GM12874 (cell line): ENCODE measurements at regions not wholly inside any gene's neighbourhood (a gene's known extent, or its start where the extent isn't known, plus 50 kb on each side); places are given as distances from the start of the nearest gene placed in this dataset.

Experiments used
- CTCF ChIP-seq: IDR thresholded peaks from 2 replicates; pipeline ENCODE4 v1.5.1; 2011; ENCODE audit warnings: low read depth, mild to moderate bottlenecking, control low read depth, low read length, moderate library complexity; ENCODE audit not compliant: insufficient read depth

DNA sequence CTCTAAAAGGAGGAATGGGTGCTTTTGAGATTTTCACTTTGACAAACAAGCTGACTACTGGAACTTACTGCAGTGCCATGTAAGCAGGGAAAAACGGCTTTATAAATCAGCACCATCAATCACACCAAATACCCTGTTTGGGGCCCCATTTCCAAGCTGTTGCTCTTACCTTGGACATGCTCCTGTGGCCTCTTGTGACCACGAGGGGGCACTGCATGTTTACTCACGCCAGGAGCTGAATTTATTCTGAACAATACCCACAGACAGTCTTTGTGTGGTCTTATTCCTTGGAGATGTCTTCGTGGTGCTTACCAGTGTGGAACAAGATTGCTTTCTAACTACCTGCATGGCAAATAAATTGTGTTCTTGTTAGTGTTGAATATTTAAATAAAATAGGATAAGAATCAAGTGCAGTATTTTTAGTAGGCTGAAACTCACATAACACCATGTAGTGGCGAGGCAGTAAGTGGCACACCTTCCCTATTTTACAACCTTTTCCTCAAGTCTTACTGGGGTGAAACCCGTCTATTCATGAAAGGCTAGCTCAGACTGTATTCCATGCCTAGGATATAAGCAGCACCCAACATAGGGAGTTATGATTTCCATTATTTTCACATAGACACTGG is 155.5 kb upstream of the NMUR2 start:
- TF ChIP-seq CTCF, result peak; percentile 74

DNA sequence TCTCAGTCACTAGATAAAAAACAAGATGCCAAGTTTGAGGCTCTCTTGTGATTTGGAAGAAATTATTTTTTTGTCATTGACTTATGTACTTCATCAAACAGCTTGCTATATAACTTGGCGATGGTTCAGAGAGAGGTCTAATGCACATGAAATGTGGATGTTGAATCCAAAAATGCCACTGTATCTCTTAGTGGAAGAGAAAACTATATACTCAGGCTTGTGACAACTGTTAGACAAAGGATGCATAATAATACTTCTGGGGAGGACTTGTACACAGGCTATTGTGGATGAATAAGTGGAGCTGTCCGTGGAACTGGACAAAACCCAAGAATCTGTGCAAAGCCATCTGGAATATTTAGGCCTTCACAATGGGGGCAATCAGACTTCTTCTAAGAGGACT is 162.9 kb upstream of the NMUR2 start:
- TF ChIP-seq CTCF, result no peak

DNA sequence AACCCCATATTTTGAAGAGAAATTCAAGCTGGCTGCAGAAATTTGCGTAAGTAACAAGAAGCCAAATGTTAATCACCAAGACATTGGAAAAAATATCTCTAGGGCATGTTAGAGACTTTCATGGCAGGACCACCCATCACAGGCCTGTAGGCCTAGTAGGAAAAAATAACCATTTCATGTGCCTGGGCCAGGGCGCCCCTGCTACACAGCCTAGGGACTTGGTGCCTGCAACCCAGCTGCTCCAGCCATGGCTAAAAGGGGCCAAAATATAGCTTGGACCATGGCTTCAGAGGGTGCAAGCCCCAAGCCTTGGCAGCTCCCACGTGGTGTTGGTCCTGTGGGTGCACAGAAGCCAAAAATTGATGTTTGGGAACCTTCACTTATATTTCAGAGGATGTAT is 167.7 kb upstream of the NMUR2 start:
- no peak for TF ChIP-seq CTCF

GRCh38 chr5:152584103-152584502 is 179.0 kb upstream of the NMUR2 start:
- no peak for TF ChIP-seq CTCF

- no peak for TF ChIP-seq CTCF
These were observed 187.3 kb upstream of the NMUR2 start for GRCh38 chr5:152592416-152592815.

GRCh38 chr5:152593388-152593787 is 188.3 kb upstream of the NMUR2 start:
- TF ChIP-seq CTCF, result no peak

DNA sequence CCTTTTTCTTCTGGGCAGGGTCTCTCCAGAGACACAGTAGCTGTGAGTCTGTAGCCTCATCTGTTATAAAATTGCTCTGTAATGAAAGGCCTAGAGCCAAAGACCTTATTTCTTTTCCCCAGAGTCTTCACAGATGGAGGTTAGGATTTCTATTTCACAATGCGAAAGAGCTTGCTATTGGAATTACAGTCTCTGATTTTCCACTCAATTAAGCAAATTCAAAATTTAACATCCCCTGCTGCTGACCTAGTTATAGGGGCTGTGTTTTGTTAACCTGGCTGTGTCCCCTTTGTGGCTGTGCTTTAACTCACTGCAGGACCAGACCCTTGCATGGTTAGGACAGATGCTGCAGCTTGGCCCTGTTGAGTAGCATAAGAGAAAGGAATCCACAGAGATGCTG is 190.3 kb upstream of the NMUR2 start:
- no peak for TF ChIP-seq CTCF
